Mucosa of descending colon (tissue), 3 donors: ENCODE measurements at regions not wholly inside any gene's neighbourhood (a gene's known extent, or its start where the extent isn't known, plus 50 kb on each side); places are given as distances from the start of the nearest gene placed in this dataset.

ENCODE experiments used
- ATAC-seq: fragments of 200-7000 bp; cut with Tn5 transposase; one replicate; pipeline ENCODE4 v1.9.1; 2020; ENCODE audit warnings: mild to moderate bottlenecking, moderate library complexity
- DNase-seq, 3 donors: peaks; one replicate each; pipeline ENCODE4 v3.0.0-alpha.2; 2020
- H3K36me3 ChIP-seq: fragments of 200-600 bp; one replicate; pipeline ENCODE4 v1.8.0; 2021; ENCODE audit warnings: low read depth, mild to moderate bottlenecking
- H3K4me1 ChIP-seq: fragments of 200-600 bp; one replicate; pipeline ENCODE4 v1.8.0; 2021; ENCODE audit warnings: low read depth, mild to moderate bottlenecking
- H3K4me3 ChIP-seq: fragments of 200-600 bp; one replicate; pipeline ENCODE4 v1.8.0; 2021; ENCODE audit warnings: mild to moderate bottlenecking
- H3K9me3 ChIP-seq: fragments of 200-600 bp; one replicate; pipeline ENCODE4 v1.8.0; 2021; ENCODE audit warnings: mild to moderate bottlenecking
- intact Hi-C, 2 donors: fragments of 100-400 bp; cut with DNase I in 1 of 2; cut with micrococcal nuclease in 1 of 2; formaldehyde crosslinking; loops; one replicate each; pipeline versions ENCODE4 v1.11.0 to v1.11.1; 2022; cut with DNase I, micrococcal nuclease
- TF ChIP-seq, protein P1 (sequence below): fragments of 200-600 bp; IDR thresholded peaks from one replicate; pipeline ENCODE4 v1.8.0; 2022; ENCODE audit warnings: antibody characterized with exemption, mild to moderate bottlenecking
- donor health status: DM: no; HTN: no; CAD: no; lungs with moderate emphysema.
- donor health status: DM: no; HTN: no; CAD: no.
- donor health status: DM: no; HTN: yes; CAD: no.

DNA sequence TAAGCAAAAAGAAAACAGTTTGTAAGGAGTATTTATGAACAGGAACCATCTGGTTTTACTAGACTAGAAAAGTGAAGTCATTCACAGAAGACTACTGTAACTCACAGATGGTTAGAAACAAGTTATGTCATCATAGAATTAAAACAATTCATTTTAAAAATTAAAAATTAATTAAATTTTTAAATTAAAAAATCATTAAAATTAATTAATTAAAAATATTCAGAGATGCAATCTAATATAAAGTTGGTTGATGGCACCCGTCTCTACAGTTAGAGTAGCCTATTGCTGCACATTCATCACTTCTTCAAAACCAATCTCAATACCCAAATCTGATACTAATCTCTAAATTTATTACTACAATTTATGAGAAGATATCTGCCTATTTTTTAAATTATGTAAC lies 454.8 kb upstream of the NUPR2 start:
- Histone ChIP-seq H3K9me3 (peaks cover 81% of the 10 kb centered on the region), H3K36me3 (no peaks in the 10 kb centered on the region), H3K4me3 (no peak overlapping the region), H3K4me1 (no peaks in the 10 kb centered on the region)
- intact Hi-C loops = no loop called here
- ATAC-seq (no peak), DNase-seq (no peak)
- TF ChIP-seq, protein P1, sequence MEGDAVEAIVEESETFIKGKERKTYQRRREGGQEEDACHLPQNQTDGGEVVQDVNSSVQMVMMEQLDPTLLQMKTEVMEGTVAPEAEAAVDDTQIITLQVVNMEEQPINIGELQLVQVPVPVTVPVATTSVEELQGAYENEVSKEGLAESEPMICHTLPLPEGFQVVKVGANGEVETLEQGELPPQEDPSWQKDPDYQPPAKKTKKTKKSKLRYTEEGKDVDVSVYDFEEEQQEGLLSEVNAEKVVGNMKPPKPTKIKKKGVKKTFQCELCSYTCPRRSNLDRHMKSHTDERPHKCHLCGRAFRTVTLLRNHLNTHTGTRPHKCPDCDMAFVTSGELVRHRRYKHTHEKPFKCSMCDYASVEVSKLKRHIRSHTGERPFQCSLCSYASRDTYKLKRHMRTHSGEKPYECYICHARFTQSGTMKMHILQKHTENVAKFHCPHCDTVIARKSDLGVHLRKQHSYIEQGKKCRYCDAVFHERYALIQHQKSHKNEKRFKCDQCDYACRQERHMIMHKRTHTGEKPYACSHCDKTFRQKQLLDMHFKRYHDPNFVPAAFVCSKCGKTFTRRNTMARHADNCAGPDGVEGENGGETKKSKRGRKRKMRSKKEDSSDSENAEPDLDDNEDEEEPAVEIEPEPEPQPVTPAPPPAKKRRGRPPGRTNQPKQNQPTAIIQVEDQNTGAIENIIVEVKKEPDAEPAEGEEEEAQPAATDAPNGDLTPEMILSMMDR = no peak

DNA sequence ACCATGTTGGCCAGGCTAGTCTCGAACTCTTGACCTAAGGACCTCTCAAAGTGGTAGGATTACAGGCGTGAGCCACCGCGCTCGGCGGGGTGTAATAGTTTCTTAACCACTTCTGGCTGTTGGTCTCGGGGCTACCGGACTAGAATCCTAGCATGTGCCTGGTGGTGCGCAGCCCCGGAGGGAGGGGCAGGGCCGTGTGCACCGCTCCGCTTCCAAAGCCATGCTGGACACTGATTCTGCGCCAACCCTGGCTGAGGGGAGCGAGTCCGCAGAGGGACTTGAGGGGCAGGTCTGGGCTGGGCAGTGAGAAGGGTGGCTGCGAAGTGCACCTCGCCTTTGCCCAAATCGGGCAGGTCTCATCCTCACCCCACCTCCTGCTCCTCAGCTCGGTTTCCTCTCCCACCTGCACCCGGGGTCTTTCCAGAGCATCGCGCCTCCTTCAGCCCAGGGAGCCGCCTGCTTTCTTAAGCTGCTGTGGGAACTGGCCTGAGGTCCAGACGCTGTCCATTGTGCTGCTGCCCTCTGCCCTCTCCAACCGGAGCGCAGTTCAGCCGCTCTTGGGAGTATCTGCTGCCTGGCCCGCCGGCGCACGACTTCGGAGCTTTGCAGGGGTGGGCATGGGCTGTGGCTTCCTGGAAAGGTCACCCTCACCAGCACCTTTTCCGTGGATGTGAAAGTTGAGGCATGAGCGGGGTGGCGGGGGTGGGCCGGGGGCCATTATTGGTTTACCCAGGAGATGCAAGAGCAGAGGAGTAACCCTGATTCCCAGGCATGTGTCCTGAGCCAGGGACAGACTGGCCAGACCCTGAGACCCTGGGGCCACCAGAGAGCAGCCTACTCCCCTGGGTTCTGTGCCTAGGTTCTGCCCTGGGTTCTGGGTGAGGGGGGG lies 422.6 kb upstream of the NUPR2 start:
- no peak for ATAC-seq
- intact Hi-C loops = no loop called here
- TF ChIP-seq, protein P1 = no peak
- Histone ChIP-seq H3K4me1 (no peaks in the 10 kb centered on the region), H3K36me3 (no peaks in the 10 kb centered on the region), H3K4me3 (no peak overlapping the region), H3K9me3 (peaks cover 96% of the 10 kb centered on the region)
- DNase-seq = no peak

DNA sequence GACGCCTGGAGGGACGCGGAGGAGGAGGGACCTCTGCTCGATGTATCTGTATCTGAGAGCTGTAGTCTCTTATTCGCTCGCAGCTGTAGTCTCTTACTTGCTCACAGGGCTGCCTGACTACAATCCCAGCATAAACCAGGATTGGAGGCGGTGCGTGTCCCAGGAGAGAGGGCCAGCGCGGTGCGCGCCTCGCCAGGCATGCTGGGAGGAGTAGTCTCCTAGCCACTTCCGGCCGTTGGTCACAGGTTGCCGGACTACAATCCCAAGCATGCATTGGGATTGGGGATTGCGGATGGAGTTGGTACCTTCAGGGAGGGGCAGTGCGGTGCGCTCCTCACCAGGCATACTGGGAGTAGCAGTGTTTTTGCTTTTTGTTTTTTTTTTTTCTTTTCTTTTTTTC lies 421.7 kb upstream of the NUPR2 start:
- DNase-seq (no peak), ATAC-seq (no peak)
- TF ChIP-seq, protein P1 = no peak
- intact Hi-C loops = no loop called here
- Histone ChIP-seq H3K4me1 (no peaks in the 10 kb centered on the region), H3K36me3 (no peaks in the 10 kb centered on the region), H3K9me3 (peaks cover 97% of the 10 kb centered on the region), H3K4me3 (no peak overlapping the region)

DNA sequence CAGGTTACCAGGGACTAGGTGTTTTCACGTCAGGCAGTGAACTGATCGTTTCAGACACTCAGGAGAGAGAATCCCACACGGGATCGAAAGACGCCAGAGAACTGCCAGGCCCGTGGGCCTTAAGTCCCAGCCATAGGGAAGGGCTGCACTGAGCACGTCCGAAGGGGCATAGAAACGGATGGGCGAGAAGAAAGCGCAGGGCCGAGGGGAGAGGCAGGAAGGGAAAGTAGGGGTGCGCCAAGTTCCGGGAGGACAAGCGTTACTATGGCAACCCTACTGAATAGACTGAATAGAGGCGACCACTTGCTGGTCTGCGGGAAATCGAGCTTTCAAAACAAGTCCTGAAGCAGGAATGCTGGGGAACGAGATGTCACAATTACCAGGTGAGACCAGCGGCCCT lies 421.3 kb upstream of the NUPR2 start:
- intact Hi-C loops = no loop called here
- ATAC-seq (no peak), DNase-seq (no peak)
- H3K36me3 ChIP-seq = no peaks in the 10 kb centered on the region
- no peak overlapping the region for H3K4me3 ChIP-seq
- TF ChIP-seq, protein P1 = no peak
- H3K4me1 ChIP-seq = no peaks in the 10 kb centered on the region
- H3K9me3 ChIP-seq = peaks cover 97% of the 10 kb centered on the region

DNA sequence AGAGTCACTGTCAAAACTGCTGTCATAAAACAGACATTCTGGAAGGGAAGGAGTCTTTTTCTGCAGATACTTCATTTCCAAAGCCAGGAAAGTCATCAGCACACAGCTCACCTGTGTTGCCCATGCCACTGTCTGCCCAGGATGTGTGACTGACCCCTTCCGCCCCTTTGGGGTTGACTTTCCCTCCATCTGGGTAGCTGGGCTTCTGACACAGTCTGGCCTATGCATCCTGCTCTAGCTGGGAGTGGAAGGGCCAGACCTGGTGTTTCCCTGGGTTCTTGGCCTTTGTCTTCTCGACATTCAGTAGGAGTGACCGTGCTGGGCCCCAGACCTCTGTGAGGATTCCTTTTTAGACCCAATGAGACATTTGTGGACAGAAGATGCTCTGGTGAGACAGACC lies 378.9 kb upstream of the NUPR2 start:
- DNase-seq (no peak), ATAC-seq (no peak)
- Histone ChIP-seq H3K36me3 (no peaks in the 10 kb centered on the region), H3K4me1 (no peaks in the 10 kb centered on the region), H3K4me3 (no peak overlapping the region), H3K9me3 (peaks cover 86% of the 10 kb centered on the region)
- TF ChIP-seq, protein P1 = no peak
- intact Hi-C loops = no loop called here
